GM12872 (cell line): ENCODE measurements at regions not wholly inside any gene's neighbourhood (a gene's known extent, or its start where the extent isn't known, plus 50 kb on each side); places are given as distances from the start of the nearest gene placed in this dataset.

Source experiments
- CTCF ChIP-seq: IDR thresholded peaks from 3 replicates; pipeline ENCODE4 v1.5.1; 2011; ENCODE audit warnings: low read depth, mild to moderate bottlenecking, low read length, moderate library complexity; ENCODE audit not compliant: insufficient read depth

DNA sequence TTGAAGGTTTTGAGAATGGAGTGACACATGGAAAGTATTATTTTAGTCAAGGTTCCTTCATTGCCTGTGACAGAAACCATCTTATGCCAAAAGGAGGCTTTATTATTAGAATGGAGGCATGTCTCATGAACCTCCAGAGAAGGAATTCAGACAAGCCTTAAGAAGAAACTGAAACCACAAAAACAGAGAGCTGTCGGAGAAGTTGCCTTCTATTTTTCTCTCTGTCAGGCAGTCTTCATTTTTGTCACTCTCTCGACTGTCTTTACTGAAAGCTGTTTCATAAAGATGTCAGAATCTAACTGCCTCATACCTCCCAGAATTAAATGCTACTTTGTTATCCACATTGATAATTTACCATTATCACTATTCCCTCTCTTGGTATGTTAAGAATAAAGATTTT lies 434.7 kb upstream of the ADGRL4 start:
- no peak for TF ChIP-seq CTCF

DNA sequence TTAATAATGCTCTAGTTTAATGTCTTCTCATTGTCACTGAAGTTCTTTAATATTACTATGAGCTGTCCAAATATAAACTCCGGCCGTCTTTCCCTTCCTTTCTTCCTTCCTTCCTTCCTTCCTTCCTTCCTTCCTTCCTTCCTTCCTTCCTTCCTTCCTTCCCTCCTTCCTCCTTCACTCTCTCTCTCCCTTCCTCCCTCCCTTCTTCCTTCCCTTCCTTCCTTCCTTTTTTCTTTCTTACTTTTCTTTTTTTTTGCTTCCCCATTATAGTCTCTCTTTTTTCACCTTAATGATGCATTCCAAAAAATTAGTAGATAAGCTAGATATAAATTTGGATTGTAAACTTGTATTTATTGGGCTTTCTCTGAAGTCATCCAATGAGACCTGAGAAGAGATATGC lies 431.0 kb upstream of the ADGRL4 start:
- no peak for TF ChIP-seq CTCF

GRCh38 chr1:79431340-79431739 lies 424.8 kb upstream of the ADGRL4 start:
- TF ChIP-seq CTCF = no peak

DNA sequence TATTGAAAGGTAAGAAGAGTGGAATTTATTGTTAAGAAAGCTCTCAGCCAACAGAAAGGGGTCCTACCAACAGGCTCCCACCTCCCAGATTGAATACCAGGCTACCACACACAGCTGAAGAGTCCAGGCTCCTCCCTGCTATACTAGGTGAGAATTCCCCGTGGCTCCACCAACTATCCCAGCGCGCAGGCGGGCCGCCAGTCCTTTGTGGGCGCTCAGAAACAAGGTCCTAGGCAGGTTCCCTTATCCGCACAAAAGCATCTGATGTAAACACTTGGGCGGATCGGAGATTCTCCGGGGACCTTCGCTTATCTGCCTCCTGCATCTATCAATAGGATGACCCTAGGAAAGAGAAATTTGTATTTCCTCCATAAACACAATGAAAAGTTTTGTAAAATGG lies 423.9 kb upstream of the ADGRL4 start:
- no peak for TF ChIP-seq CTCF

GRCh38 chr1:79422726-79423125 lies 416.2 kb upstream of the ADGRL4 start:
- no peak for TF ChIP-seq CTCF

DNA sequence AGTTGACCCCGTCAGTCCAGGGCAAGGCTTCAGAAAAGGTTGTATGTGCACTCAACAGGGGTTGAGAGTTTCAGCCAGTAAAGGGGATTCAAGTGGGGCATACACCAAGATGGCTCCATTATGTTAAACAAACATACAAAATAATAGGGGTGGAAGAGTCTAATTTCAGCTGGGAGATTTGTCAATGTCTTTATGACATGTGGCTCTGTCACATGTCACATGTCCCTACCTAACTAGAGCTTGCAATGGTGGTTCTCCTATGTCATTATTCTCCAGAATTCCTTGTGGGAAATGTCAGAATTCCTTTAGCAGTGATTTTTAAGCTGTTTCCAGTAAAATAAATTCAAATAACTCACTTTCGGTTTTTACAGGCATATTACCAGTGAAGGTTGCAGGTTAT lies 392.0 kb upstream of the ADGRL4 start:
- TF ChIP-seq CTCF = no peak

- TF ChIP-seq CTCF = no peak
Measured at GRCh38 chr1:79396901-79397300, 390.4 kb upstream of the ADGRL4 start.

GRCh38 chr1:79388694-79389361 lies 382.3 kb upstream of the ADGRL4 start:
- TF ChIP-seq CTCF = no peak
